Activated CD4-positive, alpha-beta T cell treated with anti-CD3 and anti-CD28 coated beads for 36 hours (primary cell): ENCODE measurements at regions not wholly inside any gene's neighbourhood (a gene's known extent, or its start where the extent isn't known, plus 50 kb on each side); places are given as distances from the start of the nearest gene placed in this dataset.

Experiments
- ATAC-seq: fragments of 200-7000 bp; cut with Tn5 transposase; one replicate; pipeline ENCODE4 v1.10.0; 2021; ENCODE audit warnings: mild to moderate bottlenecking, moderate library complexity
- CTCF ChIA-PET: fragments of 350-600 bp; sonication (Branson Sonifier 250); formaldehyde crosslinking; loops from one replicate; lab custom pipeline; 2021; ENCODE audit warnings: antibody characterized with exemption; lab: Charles Lee
- POLR2A ChIA-PET: fragments of 350-600 bp; sonication (Branson Sonifier 250); formaldehyde crosslinking; loops from one replicate; lab custom pipeline; 2021; ENCODE audit warnings: antibody characterized with exemption, inconsistent platforms; lab: Charles Lee
- DNase-seq: peaks from one replicate; pipeline ENCODE4 v3.0.0-alpha.2; 2020
- H3K27ac Mint-ChIP-seq: one replicate; pipeline ENCODE4 v1.8.0; 2021; ENCODE audit warnings: mixed read lengths
- H3K27me3 Mint-ChIP-seq: one replicate; pipeline ENCODE4 v1.8.0; 2021; ENCODE audit warnings: mixed read lengths
- H3K36me3 Mint-ChIP-seq: one replicate; pipeline ENCODE4 v1.8.0; 2021; ENCODE audit warnings: low read depth, mixed read lengths
- H3K4me1 Mint-ChIP-seq: one replicate; pipeline ENCODE4 v1.8.0; 2021; ENCODE audit warnings: mixed read lengths
- H3K4me3 Mint-ChIP-seq: one replicate; pipeline ENCODE4 v1.8.0; 2021; ENCODE audit warnings: mild to moderate bottlenecking, moderate library complexity, mixed read lengths
- H3K9me3 Mint-ChIP-seq: one replicate; pipeline ENCODE4 v1.8.0; 2021; ENCODE audit warnings: low read depth, mixed read lengths
- intact Hi-C, 2 experiments: fragments of 100-400 bp; cut with DNase I in 1 of 2; cut with micrococcal nuclease in 1 of 2; formaldehyde crosslinking; loops; one replicate each; pipeline versions ENCODE4 v1.14.2 to v1.15.1; 2022 to 2024; cut with DNase I, micrococcal nuclease

GRCh38 chr13:89686171-89686570 is 1661.3 kb upstream of the MIR17HG start:
- ChIA-PET CTCF (no interaction called here), POLR2A (interaction anchor here (0.6 kb wide), 1 partner anchor 206 kb away, joined by 3 read pairs; no protein-coding TSS in a partner anchor)
- ATAC-seq: no peak
- no peak for DNase-seq
- no peak overlapping the region for H3K4me3 Mint-ChIP-seq
- intact Hi-C loops: no loop called here
- no peaks in the 10 kb centered on the region for H3K27me3 Mint-ChIP-seq
- H3K27ac Mint-ChIP-seq: no peak overlapping the region
- H3K9me3 Mint-ChIP-seq: peaks cover 4% of the 10 kb centered on the region
- no peaks in the 10 kb centered on the region for H3K4me1 Mint-ChIP-seq
- no peaks in the 10 kb centered on the region for H3K36me3 Mint-ChIP-seq

GRCh38 chr13:89687066-89687465 is 1660.4 kb upstream of the MIR17HG start:
- H3K36me3 Mint-ChIP-seq: no peaks in the 10 kb centered on the region
- CTCF ChIA-PET: no interaction called here

GRCh38 chr13:89688918-89689317 is 1658.6 kb upstream of the MIR17HG start:
- DNase-seq (no peak), ATAC-seq (no peak)
- Mint-ChIP-seq H3K9me3 (peaks cover 5% of the 10 kb centered on the region), H3K36me3 (no peaks in the 10 kb centered on the region), H3K27me3 (no peaks in the 10 kb centered on the region), H3K4me3 (no peak overlapping the region), H3K4me1 (no peaks in the 10 kb centered on the region), H3K27ac (no peak overlapping the region)
- intact Hi-C loops: no loop called here
- ChIA-PET POLR2A (no interaction called here), CTCF (no interaction called here)

More at GRCh38 chr13:89687066-89687465, 1660.4 kb upstream of the MIR17HG start:
- Mint-ChIP-seq H3K4me3 (no peak overlapping the region), H3K9me3 (peaks cover 5% of the 10 kb centered on the region), H3K4me1 (no peaks in the 10 kb centered on the region), H3K27ac (no peak overlapping the region), H3K27me3 (no peaks in the 10 kb centered on the region)
- intact Hi-C loops: no loop called here
- POLR2A ChIA-PET: interaction anchor here (0.6 kb wide), 1 partner anchor 207 kb away, joined by 3 read pairs; no protein-coding TSS in a partner anchor
- no peak for DNase-seq
- no peak for ATAC-seq

GRCh38 chr13:89694451-89694850 is 1653.0 kb upstream of the MIR17HG start:
- no peaks in the 10 kb centered on the region for H3K27me3 Mint-ChIP-seq
- H3K27ac Mint-ChIP-seq: no peak overlapping the region
- DNase-seq (no peak), ATAC-seq (no peak)
- CTCF ChIA-PET: interaction anchor here (0.6 kb wide), 1 partner anchor 1970 kb away, joined by 3 read pairs; no protein-coding TSS in a partner anchor
- intact Hi-C loops: no loop called here
- H3K36me3 Mint-ChIP-seq: no peaks in the 10 kb centered on the region
- H3K9me3 Mint-ChIP-seq: peaks cover 2% of the 10 kb centered on the region
- H3K4me1 Mint-ChIP-seq: no peaks in the 10 kb centered on the region
- no peak overlapping the region for H3K4me3 Mint-ChIP-seq
- POLR2A ChIA-PET: no interaction called here

- Mint-ChIP-seq H3K27me3 (no peaks in the 10 kb centered on the region), H3K27ac (no peak overlapping the region), H3K9me3 (peaks cover 2% of the 10 kb centered on the region), H3K36me3 (no peaks in the 10 kb centered on the region), H3K4me1 (no peaks in the 10 kb centered on the region), H3K4me3 (no peak overlapping the region)
- POLR2A ChIA-PET: no interaction called here
- DNase-seq (peak; percentile 26), ATAC-seq (no peak)
- intact Hi-C loops: no loop called here
- CTCF ChIA-PET: interaction anchor here (0.6 to 1.1 kb wide), 3 partner anchors 10 to 1971 kb away, joined by 3 read pairs; no protein-coding TSS in a partner anchor
Measured at GRCh38 chr13:89695343-89696257, 1651.9 kb upstream of the MIR17HG start.

- no peaks in the 10 kb centered on the region for H3K4me1 Mint-ChIP-seq
Measured at GRCh38 chr13:89701913-89702312, 1645.6 kb upstream of the MIR17HG start.

GRCh38 chr13:89704040-89704439 is 1643.4 kb upstream of the MIR17HG start:
- ChIA-PET CTCF (no interaction called here), POLR2A (no interaction called here)
- no peak overlapping the region for H3K27ac Mint-ChIP-seq
- H3K27me3 Mint-ChIP-seq: no peaks in the 10 kb centered on the region
- ATAC-seq (no peak), DNase-seq (no peak)
- H3K4me3 Mint-ChIP-seq: no peak overlapping the region
- H3K9me3 Mint-ChIP-seq: peaks cover 6% of the 10 kb centered on the region
- no peaks in the 10 kb centered on the region for H3K4me1 Mint-ChIP-seq
- no peaks in the 10 kb centered on the region for H3K36me3 Mint-ChIP-seq
- intact Hi-C loops: no loop called here

More at GRCh38 chr13:89701913-89702312, 1645.6 kb upstream of the MIR17HG start:
- Mint-ChIP-seq H3K9me3 (peaks cover 3% of the 10 kb centered on the region), H3K27me3 (no peaks in the 10 kb centered on the region), H3K36me3 (no peaks in the 10 kb centered on the region), H3K27ac (no peak overlapping the region), H3K4me3 (no peak overlapping the region)
- ChIA-PET CTCF (no interaction called here), POLR2A (no interaction called here)
- intact Hi-C loops: no loop called here
- ATAC-seq (no peak), DNase-seq (no peak)

GRCh38 chr13:89708013-89708412 is 1639.5 kb upstream of the MIR17HG start:
- H3K4me1 Mint-ChIP-seq: no peaks in the 10 kb centered on the region
- no peaks in the 10 kb centered on the region for H3K27me3 Mint-ChIP-seq
- ATAC-seq: no peak
- no peaks in the 10 kb centered on the region for H3K36me3 Mint-ChIP-seq
- ChIA-PET CTCF (no interaction called here), POLR2A (no interaction called here)
- H3K4me3 Mint-ChIP-seq: no peak overlapping the region
- H3K9me3 Mint-ChIP-seq: peaks cover 9% of the 10 kb centered on the region
- no peak for DNase-seq
- intact Hi-C loops: no loop called here
- H3K27ac Mint-ChIP-seq: no peak overlapping the region

GRCh38 chr13:89721216-89721615 is 1626.3 kb upstream of the MIR17HG start:
- Mint-ChIP-seq H3K4me1 (no peaks in the 10 kb centered on the region), H3K36me3 (no peaks in the 10 kb centered on the region), H3K4me3 (no peak overlapping the region), H3K9me3 (peaks cover 5% of the 10 kb centered on the region), H3K27ac (no peak overlapping the region), H3K27me3 (no peaks in the 10 kb centered on the region)
- ChIA-PET CTCF (no interaction called here), POLR2A (no interaction called here)
- intact Hi-C loops: no loop called here
- DNase-seq (no peak), ATAC-seq (no peak)

GRCh38 chr13:89726690-89727435 is 1620.6 kb upstream of the MIR17HG start:
- Mint-ChIP-seq H3K4me3 (no peak overlapping the region), H3K9me3 (peaks cover 4% of the 10 kb centered on the region), H3K27me3 (no peaks in the 10 kb centered on the region), H3K27ac (no peak overlapping the region), H3K4me1 (no peaks in the 10 kb centered on the region), H3K36me3 (no peaks in the 10 kb centered on the region)
- ATAC-seq: no peak
- DNase-seq: no peak
- intact Hi-C loops: no loop called here
- CTCF ChIA-PET: no interaction called here
- POLR2A ChIA-PET: no interaction called here

- Mint-ChIP-seq H3K4me1 (no peaks in the 10 kb centered on the region), H3K27me3 (no peaks in the 10 kb centered on the region), H3K4me3 (no peak overlapping the region), H3K9me3 (peaks cover 13% of the 10 kb centered on the region), H3K36me3 (no peaks in the 10 kb centered on the region), H3K27ac (no peak overlapping the region)
- ChIA-PET POLR2A (no interaction called here), CTCF (no interaction called here)
- no peak for ATAC-seq
- DNase-seq: no peak
- intact Hi-C loops: no loop called here
Measured at GRCh38 chr13:89733829-89734228, 1613.7 kb upstream of the MIR17HG start.
